HL-60 (cell line): ENCODE measurements at regions not wholly inside any gene's neighbourhood (a gene's known extent, or its start where the extent isn't known, plus 50 kb on each side); places are given as distances from the start of the nearest gene placed in this dataset.

Source experiments
- DNase-seq, 2 experiments: peaks; one replicate each; pipeline ENCODE4 v3.0.0-alpha.2; 2010 to 2020; ENCODE audit warnings: low read depth in 1 of 2, low spot score in 1 of 2
- H3K27ac ChIP-seq: fragments of 250-450 bp; sonication (Bioruptor Pico); replicated peaks from 2 replicates; pipeline ENCODE4 v1.5.1; 2020; ENCODE audit warnings: mild to moderate bottlenecking, moderate library complexity
- H3K27me3 ChIP-seq: fragments of 250-450 bp; sonication (Bioruptor Pico); 2 replicates; pipeline ENCODE4 v1.5.1; 2021; ENCODE audit warnings: mild to moderate bottlenecking, moderate library complexity; ENCODE audit not compliant: insufficient read depth, poor library complexity, severe bottlenecking
- H3K4me3 ChIP-seq: replicated peaks from 2 replicates; pipeline ENCODE4 v1.5.1; 2011; ENCODE audit warnings: mild to moderate bottlenecking, control low read depth, low read length; ENCODE audit not compliant: insufficient read depth
- CTCF ChIP-seq: IDR thresholded peaks from one replicate; pipeline ENCODE4 v1.5.1; 2011; ENCODE audit warnings: low read length, control low read depth, inconsistent platforms; ENCODE audit not compliant: insufficient read depth
- GABPA ChIP-seq: IDR thresholded peaks from 2 replicates; pipeline ENCODE4 v1.6.1; 2012; ENCODE audit warnings: low read depth
- POLR2AphosphoS5 ChIP-seq: IDR thresholded peaks from 2 replicates; pipeline ENCODE4 v1.6.1; 2012; ENCODE audit warnings: low read depth
- SPI1 ChIP-seq: IDR thresholded peaks from 2 replicates; pipeline ENCODE4 v1.6.1; 2012; ENCODE audit warnings: low read depth, mild to moderate bottlenecking, borderline replicate concordance
- TF ChIP-seq, protein P1 (sequence below): IDR thresholded peaks from 2 replicates; pipeline ENCODE4 v1.6.1; 2012; ENCODE audit warnings: low read depth; ENCODE audit not compliant: insufficient replicate concordance

DNA sequence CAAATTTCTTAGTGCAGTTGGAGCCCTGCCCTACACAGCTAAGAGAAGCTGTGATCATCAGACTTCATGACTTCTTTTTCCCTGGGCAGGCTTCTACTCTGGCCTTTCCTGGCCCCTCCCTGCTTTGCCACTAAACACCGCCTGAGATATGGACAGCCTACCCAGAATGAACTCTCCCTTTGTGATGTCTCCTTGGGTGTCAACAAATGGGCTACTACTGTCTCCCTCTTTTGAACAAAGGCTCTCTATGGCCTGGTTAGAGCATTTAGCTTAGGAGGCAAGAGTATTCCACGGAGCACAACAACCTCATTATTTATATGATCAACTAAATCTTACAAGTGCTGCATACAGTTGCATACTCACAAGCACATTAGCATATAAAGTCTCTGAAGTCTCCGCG, 127.6 kb upstream of the HCCS start:
- no peak for TF ChIP-seq SPI1
- TF ChIP-seq, protein P1, sequence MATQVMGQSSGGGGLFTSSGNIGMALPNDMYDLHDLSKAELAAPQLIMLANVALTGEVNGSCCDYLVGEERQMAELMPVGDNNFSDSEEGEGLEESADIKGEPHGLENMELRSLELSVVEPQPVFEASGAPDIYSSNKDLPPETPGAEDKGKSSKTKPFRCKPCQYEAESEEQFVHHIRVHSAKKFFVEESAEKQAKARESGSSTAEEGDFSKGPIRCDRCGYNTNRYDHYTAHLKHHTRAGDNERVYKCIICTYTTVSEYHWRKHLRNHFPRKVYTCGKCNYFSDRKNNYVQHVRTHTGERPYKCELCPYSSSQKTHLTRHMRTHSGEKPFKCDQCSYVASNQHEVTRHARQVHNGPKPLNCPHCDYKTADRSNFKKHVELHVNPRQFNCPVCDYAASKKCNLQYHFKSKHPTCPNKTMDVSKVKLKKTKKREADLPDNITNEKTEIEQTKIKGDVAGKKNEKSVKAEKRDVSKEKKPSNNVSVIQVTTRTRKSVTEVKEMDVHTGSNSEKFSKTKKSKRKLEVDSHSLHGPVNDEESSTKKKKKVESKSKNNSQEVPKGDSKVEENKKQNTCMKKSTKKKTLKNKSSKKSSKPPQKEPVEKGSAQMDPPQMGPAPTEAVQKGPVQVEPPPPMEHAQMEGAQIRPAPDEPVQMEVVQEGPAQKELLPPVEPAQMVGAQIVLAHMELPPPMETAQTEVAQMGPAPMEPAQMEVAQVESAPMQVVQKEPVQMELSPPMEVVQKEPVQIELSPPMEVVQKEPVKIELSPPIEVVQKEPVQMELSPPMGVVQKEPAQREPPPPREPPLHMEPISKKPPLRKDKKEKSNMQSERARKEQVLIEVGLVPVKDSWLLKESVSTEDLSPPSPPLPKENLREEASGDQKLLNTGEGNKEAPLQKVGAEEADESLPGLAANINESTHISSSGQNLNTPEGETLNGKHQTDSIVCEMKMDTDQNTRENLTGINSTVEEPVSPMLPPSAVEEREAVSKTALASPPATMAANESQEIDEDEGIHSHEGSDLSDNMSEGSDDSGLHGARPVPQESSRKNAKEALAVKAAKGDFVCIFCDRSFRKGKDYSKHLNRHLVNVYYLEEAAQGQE: no peak
- TF ChIP-seq CTCF: no peak
- TF ChIP-seq GABPA: no peak
- TF ChIP-seq POLR2AphosphoS5: no peak
- DNase-seq: no peak
- H3K27ac ChIP-seq: no peak overlapping the region
- no peaks in the 10 kb centered on the region for H3K27me3 ChIP-seq
- no peak overlapping the region for H3K4me3 ChIP-seq

- Histone ChIP-seq H3K27ac (no peak overlapping the region), H3K4me3 (no peak overlapping the region), H3K27me3 (no peaks in the 10 kb centered on the region)
- TF ChIP-seq, protein P1: no peak
- no peak for TF ChIP-seq SPI1
- no peak for TF ChIP-seq GABPA
- TF ChIP-seq CTCF: no peak
- no peak for TF ChIP-seq POLR2AphosphoS5
- DNase-seq: no peak
These were observed 126.9 kb upstream of the HCCS start for GRCh38 chrX:10984213-10984612.

- no peak for DNase-seq
- TF ChIP-seq CTCF (no peak), GABPA (no peak), POLR2AphosphoS5 (no peak), SPI1 (no peak)
- TF ChIP-seq, protein P1: no peak
- no peaks in the 10 kb centered on the region for H3K27me3 ChIP-seq
These were observed 124.5 kb upstream of the HCCS start for GRCh38 chrX:10986616-10987015.

More at GRCh38 chrX:10986616-10987015, 124.5 kb upstream of the HCCS start:
- H3K4me3 ChIP-seq: no peak overlapping the region
- H3K27ac ChIP-seq: no peak overlapping the region
